ENCODE measurements at regions not wholly inside any gene's neighbourhood (a gene's known extent, or its start where the extent isn't known, plus 50 kb on each side); places are given as distances from the start of the nearest gene placed in this dataset.

DNA sequence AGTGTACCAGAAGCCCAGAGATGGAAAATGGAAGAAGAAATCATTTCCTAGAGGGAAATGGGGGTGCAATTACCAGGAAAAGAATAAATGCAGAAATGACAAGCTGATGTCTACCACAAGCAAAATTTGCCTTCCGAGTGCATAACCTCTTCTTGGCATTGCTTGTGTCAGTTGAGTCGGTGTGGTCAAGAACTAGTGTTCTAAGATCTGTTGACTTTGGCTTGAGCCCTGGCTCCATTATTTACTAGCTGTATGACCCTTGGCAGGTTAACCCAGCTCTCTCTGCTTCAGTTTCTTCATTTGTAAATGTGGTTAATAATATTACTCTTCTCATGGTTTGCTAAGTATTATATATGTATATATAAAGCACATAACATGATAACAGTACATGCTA lies 273.0 kb upstream of the IRX5 start:
- TF ChIP-seq, protein P1, sequence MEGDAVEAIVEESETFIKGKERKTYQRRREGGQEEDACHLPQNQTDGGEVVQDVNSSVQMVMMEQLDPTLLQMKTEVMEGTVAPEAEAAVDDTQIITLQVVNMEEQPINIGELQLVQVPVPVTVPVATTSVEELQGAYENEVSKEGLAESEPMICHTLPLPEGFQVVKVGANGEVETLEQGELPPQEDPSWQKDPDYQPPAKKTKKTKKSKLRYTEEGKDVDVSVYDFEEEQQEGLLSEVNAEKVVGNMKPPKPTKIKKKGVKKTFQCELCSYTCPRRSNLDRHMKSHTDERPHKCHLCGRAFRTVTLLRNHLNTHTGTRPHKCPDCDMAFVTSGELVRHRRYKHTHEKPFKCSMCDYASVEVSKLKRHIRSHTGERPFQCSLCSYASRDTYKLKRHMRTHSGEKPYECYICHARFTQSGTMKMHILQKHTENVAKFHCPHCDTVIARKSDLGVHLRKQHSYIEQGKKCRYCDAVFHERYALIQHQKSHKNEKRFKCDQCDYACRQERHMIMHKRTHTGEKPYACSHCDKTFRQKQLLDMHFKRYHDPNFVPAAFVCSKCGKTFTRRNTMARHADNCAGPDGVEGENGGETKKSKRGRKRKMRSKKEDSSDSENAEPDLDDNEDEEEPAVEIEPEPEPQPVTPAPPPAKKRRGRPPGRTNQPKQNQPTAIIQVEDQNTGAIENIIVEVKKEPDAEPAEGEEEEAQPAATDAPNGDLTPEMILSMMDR (IDR thresholded peaks at IDR 0.05), result no peak
- TF ChIP-seq, protein P2, sequence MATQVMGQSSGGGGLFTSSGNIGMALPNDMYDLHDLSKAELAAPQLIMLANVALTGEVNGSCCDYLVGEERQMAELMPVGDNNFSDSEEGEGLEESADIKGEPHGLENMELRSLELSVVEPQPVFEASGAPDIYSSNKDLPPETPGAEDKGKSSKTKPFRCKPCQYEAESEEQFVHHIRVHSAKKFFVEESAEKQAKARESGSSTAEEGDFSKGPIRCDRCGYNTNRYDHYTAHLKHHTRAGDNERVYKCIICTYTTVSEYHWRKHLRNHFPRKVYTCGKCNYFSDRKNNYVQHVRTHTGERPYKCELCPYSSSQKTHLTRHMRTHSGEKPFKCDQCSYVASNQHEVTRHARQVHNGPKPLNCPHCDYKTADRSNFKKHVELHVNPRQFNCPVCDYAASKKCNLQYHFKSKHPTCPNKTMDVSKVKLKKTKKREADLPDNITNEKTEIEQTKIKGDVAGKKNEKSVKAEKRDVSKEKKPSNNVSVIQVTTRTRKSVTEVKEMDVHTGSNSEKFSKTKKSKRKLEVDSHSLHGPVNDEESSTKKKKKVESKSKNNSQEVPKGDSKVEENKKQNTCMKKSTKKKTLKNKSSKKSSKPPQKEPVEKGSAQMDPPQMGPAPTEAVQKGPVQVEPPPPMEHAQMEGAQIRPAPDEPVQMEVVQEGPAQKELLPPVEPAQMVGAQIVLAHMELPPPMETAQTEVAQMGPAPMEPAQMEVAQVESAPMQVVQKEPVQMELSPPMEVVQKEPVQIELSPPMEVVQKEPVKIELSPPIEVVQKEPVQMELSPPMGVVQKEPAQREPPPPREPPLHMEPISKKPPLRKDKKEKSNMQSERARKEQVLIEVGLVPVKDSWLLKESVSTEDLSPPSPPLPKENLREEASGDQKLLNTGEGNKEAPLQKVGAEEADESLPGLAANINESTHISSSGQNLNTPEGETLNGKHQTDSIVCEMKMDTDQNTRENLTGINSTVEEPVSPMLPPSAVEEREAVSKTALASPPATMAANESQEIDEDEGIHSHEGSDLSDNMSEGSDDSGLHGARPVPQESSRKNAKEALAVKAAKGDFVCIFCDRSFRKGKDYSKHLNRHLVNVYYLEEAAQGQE (IDR thresholded peaks at IDR 0.05; ENCODE audit: insufficient read depth in 1 of 2, low read depth in 2 of 2, low read length in 1 of 2), result no peak
- TF ChIP-seq POLR2AphosphoS5 (IDR thresholded peaks at IDR 0.05; ENCODE audit: low read depth, low read length) (no peak), TCF7L2 (IDR thresholded peaks at IDR 0.05; ENCODE audit: low read depth, low read length) (no peak), SIN3A (IDR thresholded peaks at IDR 0.05; ENCODE audit: borderline replicate concordance, insufficient read depth, low read depth, low read length) (no peak)
